NCI-H2107 treated with DMSO at 0.1 percent for 48 hours (cell line): ENCODE measurements at regions not wholly inside any gene's neighbourhood (a gene's known extent, or its start where the extent isn't known, plus 50 kb on each side); places are given as distances from the start of the nearest gene placed in this dataset.
A peak's percentile ranks its signal among the peaks of the same experiment; 100 is the strongest.

Experiments
- DNase-seq: peaks from one replicate; lab custom pipeline; 2025; ENCODE audit not compliant: unreplicated experiment; lab: John Stamatoyannopoulos, UW

- DNase-seq = no peak
Measured at GRCh38 chr13:97561182-97561581, 127.2 kb downstream of the RAP2A start.

GRCh38 chr13:97562962-97563361 is 129.0 kb downstream of the RAP2A start:
- DNase-seq = no peak

- no peak for DNase-seq
Measured at GRCh38 chr13:97564956-97565355, 131.0 kb downstream of the RAP2A start.

- no peak for DNase-seq
Measured at GRCh38 chr13:97565906-97566305, 131.9 kb downstream of the RAP2A start.

- no peak for DNase-seq
Measured at GRCh38 chr13:97566907-97567306, 132.9 kb downstream of the RAP2A start.

GRCh38 chr13:97567510-97568243 is 133.7 kb downstream of the RAP2A start:
- no peak for DNase-seq

- no peak for DNase-seq
Measured at GRCh38 chr13:97568850-97569249, 134.9 kb downstream of the RAP2A start.

- no peak for DNase-seq
Measured at GRCh38 chr13:97569841-97570240, 135.9 kb downstream of the RAP2A start.

- DNase-seq = no peak
Measured at GRCh38 chr13:97570442-97570841, 136.5 kb downstream of the RAP2A start.

GRCh38 chr13:97573011-97573410 is 139.0 kb downstream of the RAP2A start:
- DNase-seq = no peak

GRCh38 chr13:97574926-97575325 is 141.0 kb downstream of the RAP2A start:
- no peak for DNase-seq

GRCh38 chr13:97577026-97577425 is 143.1 kb downstream of the RAP2A start:
- no peak for DNase-seq

GRCh38 chr13:97582170-97582569 is 148.2 kb downstream of the RAP2A start:
- DNase-seq = no peak

- DNase-seq = no peak
Measured at GRCh38 chr13:97583907-97584497, 150.0 kb downstream of the RAP2A start.

- DNase-seq = no peak
Measured at GRCh38 chr13:97586941-97587340, 153.0 kb downstream of the RAP2A start.

GRCh38 chr13:97588993-97589392 is 155.0 kb downstream of the RAP2A start:
- DNase-seq = no peak

- peak; percentile 35 for DNase-seq
Measured at GRCh38 chr13:97600458-97601075, 166.6 kb downstream of the RAP2A start.

GRCh38 chr13:97615266-97615665 is 181.3 kb downstream of the RAP2A start:
- DNase-seq = no peak

- no peak for DNase-seq
Measured at GRCh38 chr13:97616385-97616784, 182.4 kb downstream of the RAP2A start.

GRCh38 chr13:97621025-97621424 is 187.1 kb downstream of the RAP2A start:
- no peak for DNase-seq

GRCh38 chr13:97621631-97622030 is 187.7 kb downstream of the RAP2A start:
- DNase-seq = no peak

GRCh38 chr13:97627566-97627965 is 193.6 kb downstream of the RAP2A start:
- DNase-seq = peak; percentile 81
